Tibial nerve (tissue), 4 donors: ENCODE measurements at regions not wholly inside any gene's neighbourhood (a gene's known extent, or its start where the extent isn't known, plus 50 kb on each side); places are given as distances from the start of the nearest gene placed in this dataset.

Experiments
- DNase-seq, 2 donors: peaks; one replicate each; pipeline ENCODE4 v3.0.0-alpha.2; 2019; ENCODE audit warnings: low spot score in 2 of 2
- H3K27ac ChIP-seq, 4 donors: fragments of 200-600 bp; sonication (generic) in 3 of 4; one replicate each; pipeline ENCODE4 v1.5.1; 2017 to 2019; ENCODE audit warnings: mild to moderate bottlenecking in 1 of 4
- H3K27me3 ChIP-seq, 2 donors: fragments of 200-600 bp; sonication (generic) in 1 of 2; one replicate each; pipeline versions ENCODE4 v1.5.1 to v1.6.0; 2017 to 2019
- H3K36me3 ChIP-seq, 3 donors: fragments of 200-600 bp; sonication (generic); one replicate each; pipeline ENCODE4 v1.5.1; 2018 to 2019
- H3K4me1 ChIP-seq, 4 donors: fragments of 200-600 bp; sonication (generic) in 3 of 4; one replicate each; pipeline ENCODE4 v1.5.1; 2017 to 2019
- H3K4me3 ChIP-seq, 4 donors: fragments of 200-600 bp; sonication (generic) in 3 of 4; one replicate each; pipeline ENCODE4 v1.5.1; 2017 to 2019; ENCODE audit warnings: mild to moderate bottlenecking in 1 of 4, moderate library complexity in 1 of 4
- H3K9me3 ChIP-seq, 4 donors: fragments of 200-600 bp; sonication (generic) in 3 of 4; one replicate each; pipeline ENCODE4 v1.5.1; 2017 to 2019
- CTCF ChIP-seq, 5 experiments: fragments of 200-600 bp in 3 of 5; fragments of 450-650 bp in 2 of 5; sonication (generic) in 3 of 5; IDR thresholded peaks; one replicate each; pipeline ENCODE4 v1.5.1; 2016 to 2019; ENCODE audit warnings: antibody characterized with exemption in 5 of 5, mild to moderate bottlenecking in 3 of 5, moderate library complexity in 2 of 5
- EP300 ChIP-seq, 2 donors: sonication (generic); formaldehyde crosslinking; IDR thresholded peaks; one replicate each; pipeline ENCODE4 v1.6.1; 2017; ENCODE audit warnings: antibody characterized with exemption in 2 of 2, mild to moderate bottlenecking in 1 of 2
- POLR2A ChIP-seq, 2 donors: fragments of 450-650 bp; IDR thresholded peaks; one replicate each; pipeline ENCODE4 v1.6.1; 2017; ENCODE audit warnings: antibody characterized with exemption in 2 of 2, mild to moderate bottlenecking in 2 of 2, moderate library complexity in 2 of 2
- WGBS, 2 donors: methylation state at CpG; one replicate each; pipeline ENCODE4 v1.1.5; 2018; 5-methylcytosine and 5-hydroxymethylcytosine counted together

GRCh38 chr10:2599571-2599970, 467.8 kb upstream of the PFKP start:
- no peak overlapping the region for H3K4me3 ChIP-seq
- no peak for TF ChIP-seq CTCF (IDR thresholded peaks at IDR 0.05)
- TF ChIP-seq POLR2A (IDR thresholded peaks at IDR 0.05) = no peak
- no peak for TF ChIP-seq EP300 (IDR thresholded peaks at IDR 0.05)
- no peak for DNase-seq
- H3K27me3 ChIP-seq = no peaks in the 10 kb centered on the region
- no peaks in the 10 kb centered on the region for H3K9me3 ChIP-seq
- no peaks in the 10 kb centered on the region for H3K4me1 ChIP-seq
- no peaks in the 10 kb centered on the region for H3K36me3 ChIP-seq
- no peak overlapping the region for H3K27ac ChIP-seq
- WGBS, 2 donors = 82 to 95% methylated on average over 9 of the region's 9 CpGs

GRCh38 chr10:2592360-2593160, 474.8 kb upstream of the PFKP start:
- H3K9me3 ChIP-seq = no peaks in the 10 kb centered on the region
- H3K27ac ChIP-seq = no peak overlapping the region
- WGBS, 2 donors = 32 to 42% methylated on average over 4 of the region's 4 CpGs
- no peak for DNase-seq
- no peaks in the 10 kb centered on the region for H3K4me1 ChIP-seq
- H3K36me3 ChIP-seq = no peaks in the 10 kb centered on the region
- H3K4me3 ChIP-seq = no peak overlapping the region
- TF ChIP-seq POLR2A (IDR thresholded peaks at IDR 0.05) (no peak), CTCF (IDR thresholded peaks at IDR 0.05) (no peak), EP300 (IDR thresholded peaks at IDR 0.05) (no peak)
- no peaks in the 10 kb centered on the region for H3K27me3 ChIP-seq

GRCh38 chr10:2589196-2589595, 478.2 kb upstream of the PFKP start:
- Histone ChIP-seq H3K36me3 (no peaks in the 10 kb centered on the region), H3K4me1 (no peaks in the 10 kb centered on the region), H3K27me3 (no peaks in the 10 kb centered on the region), H3K27ac (no peak overlapping the region), H3K9me3 (no peaks in the 10 kb centered on the region), H3K4me3 (no peak overlapping the region)
- DNase-seq = no peak
- 66 to 68% methylated on average over 5 of the region's 5 CpGs for WGBS, 2 donors
- no peak for TF ChIP-seq CTCF (IDR thresholded peaks at IDR 0.05)

- Histone ChIP-seq H3K27ac (no peak overlapping the region), H3K4me3 (no peak overlapping the region), H3K27me3 (no peaks in the 10 kb centered on the region), H3K4me1 (no peaks in the 10 kb centered on the region), H3K9me3 (no peaks in the 10 kb centered on the region), H3K36me3 (no peaks in the 10 kb centered on the region)
- no peak for TF ChIP-seq POLR2A (IDR thresholded peaks at IDR 0.05)
- TF ChIP-seq CTCF (IDR thresholded peaks at IDR 0.05) = no peak
- no peak for TF ChIP-seq EP300 (IDR thresholded peaks at IDR 0.05)
- DNase-seq = no peak
- WGBS, 2 donors = 84 to 90% methylated on average over 2 of the region's 2 CpGs
Measured at GRCh38 chr10:2584385-2584784, 483.0 kb upstream of the PFKP start.

- H3K27me3 ChIP-seq = no peaks in the 10 kb centered on the region
- 48 to 56% methylated on average over 3 of the region's 3 CpGs for WGBS, 2 donors
- TF ChIP-seq EP300 (IDR thresholded peaks at IDR 0.05) = no peak
- no peak for TF ChIP-seq POLR2A (IDR thresholded peaks at IDR 0.05)
- no peak for TF ChIP-seq CTCF (IDR thresholded peaks at IDR 0.05)
- no peaks in the 10 kb centered on the region for H3K36me3 ChIP-seq
- no peaks in the 10 kb centered on the region for H3K4me1 ChIP-seq
- H3K4me3 ChIP-seq = no peak overlapping the region
- no peak for DNase-seq
- no peak overlapping the region for H3K27ac ChIP-seq
- H3K9me3 ChIP-seq = peaks cover 0 to 2% (median 0%) of the 10 kb centered on the region in 4 donors
Measured at GRCh38 chr10:2576892-2577291, 490.5 kb upstream of the PFKP start.
